Epithelial cell of esophagus (primary cell): ENCODE measurements at regions not wholly inside any gene's neighbourhood (a gene's known extent, or its start where the extent isn't known, plus 50 kb on each side); places are given as distances from the start of the nearest gene placed in this dataset.

Experiments
- DNase-seq: peaks from one replicate; pipeline ENCODE4 v3.0.0; 2010; ENCODE audit warnings: low read depth
- H3K4me3 ChIP-seq: 2 replicates; pipeline ENCODE4 v1.5.1; 2011; ENCODE audit warnings: mild to moderate bottlenecking, low read length, control low read depth
- TF ChIP-seq, protein P1 (sequence below): IDR thresholded peaks from 2 replicates; pipeline ENCODE4 v1.5.1; 2011; ENCODE audit warnings: low read depth, mild to moderate bottlenecking, low read length, control low read depth, inconsistent platforms; ENCODE audit not compliant: insufficient read depth; ENCODE audit errors: missing control alignments

DNA sequence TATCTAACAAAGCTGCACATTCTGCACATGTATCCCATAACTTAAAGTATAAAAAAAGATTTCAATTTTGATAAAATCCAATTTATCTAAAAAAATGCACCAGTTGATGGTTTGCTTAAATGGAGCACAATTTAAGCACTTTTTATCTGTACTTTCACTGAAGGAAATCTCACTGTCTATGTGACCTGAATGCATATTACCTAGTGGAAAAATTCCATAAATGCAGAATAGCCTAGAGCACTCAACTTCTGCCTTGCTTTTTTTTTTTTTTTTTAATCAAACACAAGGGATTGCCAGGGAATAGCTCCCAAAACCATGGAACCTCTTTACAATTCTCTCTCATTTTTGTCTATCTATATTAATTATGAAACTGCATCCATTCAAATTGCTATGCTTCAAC, 80.4 kb downstream of the RFPL4B start:
- TF ChIP-seq, protein P1, sequence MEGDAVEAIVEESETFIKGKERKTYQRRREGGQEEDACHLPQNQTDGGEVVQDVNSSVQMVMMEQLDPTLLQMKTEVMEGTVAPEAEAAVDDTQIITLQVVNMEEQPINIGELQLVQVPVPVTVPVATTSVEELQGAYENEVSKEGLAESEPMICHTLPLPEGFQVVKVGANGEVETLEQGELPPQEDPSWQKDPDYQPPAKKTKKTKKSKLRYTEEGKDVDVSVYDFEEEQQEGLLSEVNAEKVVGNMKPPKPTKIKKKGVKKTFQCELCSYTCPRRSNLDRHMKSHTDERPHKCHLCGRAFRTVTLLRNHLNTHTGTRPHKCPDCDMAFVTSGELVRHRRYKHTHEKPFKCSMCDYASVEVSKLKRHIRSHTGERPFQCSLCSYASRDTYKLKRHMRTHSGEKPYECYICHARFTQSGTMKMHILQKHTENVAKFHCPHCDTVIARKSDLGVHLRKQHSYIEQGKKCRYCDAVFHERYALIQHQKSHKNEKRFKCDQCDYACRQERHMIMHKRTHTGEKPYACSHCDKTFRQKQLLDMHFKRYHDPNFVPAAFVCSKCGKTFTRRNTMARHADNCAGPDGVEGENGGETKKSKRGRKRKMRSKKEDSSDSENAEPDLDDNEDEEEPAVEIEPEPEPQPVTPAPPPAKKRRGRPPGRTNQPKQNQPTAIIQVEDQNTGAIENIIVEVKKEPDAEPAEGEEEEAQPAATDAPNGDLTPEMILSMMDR: no peak
- H3K4me3 ChIP-seq: no peak overlapping the region

DNA sequence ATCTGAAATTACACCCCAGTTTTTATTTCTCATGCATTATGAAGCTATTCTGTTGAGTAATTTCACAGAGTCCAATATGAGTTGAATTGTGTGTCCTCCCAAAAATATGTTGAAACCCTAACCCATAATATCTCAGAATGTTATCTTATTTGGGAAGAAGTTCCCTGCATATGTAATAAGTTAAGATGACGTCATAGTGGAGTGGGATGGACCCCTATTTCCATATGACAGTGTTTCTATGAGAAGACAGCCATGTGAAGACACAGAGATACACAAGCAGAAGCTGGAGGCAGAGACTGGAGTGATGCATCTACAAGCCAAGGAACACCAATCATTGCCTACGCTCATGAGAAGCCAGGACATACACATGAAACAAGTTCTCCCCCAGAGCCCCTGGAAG, 81.3 kb downstream of the RFPL4B start:
- DNase-seq: no peak
- no peak overlapping the region for H3K4me3 ChIP-seq
- TF ChIP-seq, protein P1: no peak

More for the DNA sequence above, 80.4 kb downstream of the RFPL4B start:
- no peak for DNase-seq

DNA sequence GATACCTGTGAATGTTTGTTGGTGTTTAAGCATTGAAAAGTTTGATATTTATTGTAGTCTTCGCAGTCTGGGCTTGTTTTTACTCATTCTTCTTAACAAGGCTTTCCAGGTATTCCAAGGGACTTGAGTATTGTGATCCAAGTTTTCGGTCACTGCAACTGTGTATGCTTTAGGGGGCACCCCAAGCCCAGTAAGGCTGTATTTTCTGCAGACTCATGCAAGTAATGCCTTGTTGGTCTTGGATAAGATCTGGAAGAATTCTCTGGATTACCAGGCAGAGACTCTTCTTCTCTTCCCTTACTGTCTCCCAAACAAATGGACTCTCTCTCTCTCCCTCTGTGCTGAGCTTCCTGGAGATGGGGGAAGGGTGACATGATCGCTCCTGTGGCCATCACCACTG, 82.1 kb downstream of the RFPL4B start:
- DNase-seq: peak; percentile 5
- TF ChIP-seq, protein P1: no peak
- H3K4me3 ChIP-seq: no peak overlapping the region

DNA sequence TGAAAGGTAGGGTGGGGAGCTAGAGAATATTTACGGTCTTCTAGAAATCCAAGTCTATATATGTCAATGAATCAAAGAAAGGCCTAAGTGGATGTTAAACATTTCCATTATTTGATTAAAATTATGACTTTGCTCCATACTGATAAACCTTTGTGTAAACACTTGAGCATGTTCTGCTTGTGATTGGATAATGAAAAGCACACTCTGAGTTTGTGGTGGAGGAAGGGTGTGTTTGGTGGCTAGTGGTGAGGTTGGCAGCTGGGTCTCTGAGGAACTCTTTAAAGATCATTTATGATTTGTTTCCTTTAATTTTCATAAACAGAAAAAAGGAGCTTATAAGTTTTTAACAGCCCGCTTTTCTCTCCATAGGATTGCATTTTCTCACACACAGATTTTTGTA, 84.7 kb downstream of the RFPL4B start:
- TF ChIP-seq, protein P1: no peak
- H3K4me3 ChIP-seq: no peak overlapping the region
- DNase-seq: no peak

DNA sequence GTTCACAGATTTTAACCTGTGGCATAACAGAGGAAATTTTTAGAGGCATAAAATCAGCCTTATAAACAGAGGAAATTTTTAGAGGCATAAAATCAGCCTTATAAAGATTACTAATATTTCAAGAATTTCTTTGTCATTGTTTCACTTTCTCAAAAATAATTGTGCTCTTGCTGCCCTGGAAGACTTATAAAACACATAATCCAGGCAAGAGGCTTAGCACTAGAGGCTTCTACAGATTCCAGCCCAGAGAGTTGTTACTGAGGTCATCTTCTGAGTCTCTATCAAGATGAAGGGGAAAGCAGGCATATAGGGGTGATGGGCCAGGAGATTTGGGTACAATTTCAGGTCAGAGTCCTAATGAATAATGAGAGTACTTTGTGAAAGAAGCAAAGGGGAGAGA, 85.7 kb downstream of the RFPL4B start:
- no peak overlapping the region for H3K4me3 ChIP-seq
- no peak for DNase-seq
- TF ChIP-seq, protein P1: no peak

DNA sequence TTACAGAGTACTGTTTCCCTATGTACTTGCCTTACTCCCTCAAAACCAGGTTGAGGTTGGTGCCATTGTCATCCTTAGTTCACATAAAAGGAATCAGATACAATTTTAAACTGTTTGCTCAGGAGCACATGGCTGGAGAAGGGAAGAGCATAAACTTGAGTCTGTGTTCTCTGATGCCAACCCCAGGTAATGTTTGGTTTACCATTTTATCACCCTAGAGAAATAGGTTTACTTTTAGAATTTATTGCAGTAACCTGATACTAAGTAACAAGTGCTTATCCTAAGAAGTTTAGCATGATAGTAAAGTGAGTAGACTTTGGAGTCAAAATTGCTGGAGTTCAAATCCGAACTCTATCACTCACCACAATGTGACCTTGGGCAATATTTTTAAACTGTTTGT, 86.3 kb downstream of the RFPL4B start:
- TF ChIP-seq, protein P1: no peak
- no peak overlapping the region for H3K4me3 ChIP-seq
- DNase-seq: no peak

DNA sequence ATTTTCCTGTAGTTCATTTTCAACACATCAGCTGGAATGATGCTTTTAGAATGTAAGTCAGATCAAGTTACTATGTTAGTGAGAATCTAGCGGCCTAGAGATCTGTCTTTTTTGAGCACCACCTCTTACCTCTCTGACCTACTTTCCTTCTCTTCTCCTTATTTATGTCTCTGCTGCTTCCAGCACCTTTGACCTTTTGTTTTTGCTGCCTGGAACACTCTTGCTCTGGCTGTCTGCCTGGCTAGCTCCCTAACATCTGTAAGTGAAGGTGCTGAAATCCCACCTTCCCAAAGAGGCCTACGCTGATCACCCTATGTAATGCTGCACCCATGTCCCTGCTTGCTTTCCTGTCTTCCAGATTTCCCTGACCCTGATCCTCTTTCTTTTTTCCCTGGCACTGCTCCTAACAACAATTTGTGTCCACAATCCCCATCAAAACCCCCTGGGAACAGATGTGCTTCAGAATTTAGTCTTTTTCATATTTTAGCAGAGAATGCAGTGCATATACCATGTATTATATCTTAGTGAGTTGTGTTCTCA, 87.8 kb downstream of the RFPL4B start:
- H3K4me3 ChIP-seq: no peak overlapping the region
- TF ChIP-seq, protein P1: no peak
- no peak for DNase-seq
